GM10266 (cell line): ENCODE measurements at regions not wholly inside any gene's neighbourhood (a gene's known extent, or its start where the extent isn't known, plus 50 kb on each side); places are given as distances from the start of the nearest gene placed in this dataset.

ENCODE experiments used
- DNase-seq: peaks from one replicate; pipeline ENCODE4 v3.0.0; 2012; ENCODE audit errors: extremely low spot score
- TF ChIP-seq, protein P1 (sequence below): IDR thresholded peaks from 2 replicates; pipeline ENCODE4 v1.5.1; 2012; ENCODE audit warnings: mild to moderate bottlenecking, low read depth; ENCODE audit not compliant: control insufficient read depth, insufficient read depth; ENCODE audit errors: missing control alignments

DNA sequence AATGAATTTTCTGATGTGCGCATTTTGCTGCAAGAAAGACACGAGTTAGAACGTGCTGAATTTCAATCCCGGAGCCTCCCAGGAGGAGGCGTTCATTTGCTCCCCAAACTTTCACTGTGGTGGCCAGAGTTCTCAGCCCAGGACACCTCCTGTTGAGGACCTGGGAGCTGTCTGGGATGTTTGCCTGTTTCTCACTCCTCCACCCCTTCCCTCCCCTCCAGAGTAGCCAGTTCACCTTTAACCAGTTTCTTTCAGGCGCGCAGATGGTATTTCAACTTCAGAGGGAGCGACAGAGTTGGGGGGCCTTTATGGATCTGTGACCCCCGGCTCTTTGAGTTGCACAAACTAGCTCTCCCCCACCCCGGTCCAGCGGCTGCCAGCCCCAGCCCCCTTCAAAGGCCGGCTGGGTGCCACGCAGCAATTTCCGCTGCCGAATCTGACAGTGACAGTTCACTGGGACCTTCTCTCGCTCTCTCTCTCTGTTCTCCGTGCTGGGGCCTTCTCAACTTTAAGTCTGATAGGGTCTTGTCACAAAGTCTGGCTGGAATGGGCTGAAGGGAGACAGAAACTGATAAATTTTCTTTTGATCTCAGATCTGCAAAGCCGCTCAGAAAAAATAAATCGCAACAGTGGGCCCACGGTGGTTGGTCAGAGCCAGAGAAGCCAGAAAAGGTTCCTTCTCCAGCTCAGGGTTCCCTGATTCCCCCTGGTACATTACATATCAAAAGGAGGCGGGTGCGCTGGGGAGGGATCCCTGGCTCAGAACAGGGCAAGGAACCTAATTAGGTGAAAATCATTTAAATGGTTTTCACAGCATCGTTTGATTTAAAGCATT, 100.0 kb upstream of the STX18 start:
- TF ChIP-seq, protein P1, sequence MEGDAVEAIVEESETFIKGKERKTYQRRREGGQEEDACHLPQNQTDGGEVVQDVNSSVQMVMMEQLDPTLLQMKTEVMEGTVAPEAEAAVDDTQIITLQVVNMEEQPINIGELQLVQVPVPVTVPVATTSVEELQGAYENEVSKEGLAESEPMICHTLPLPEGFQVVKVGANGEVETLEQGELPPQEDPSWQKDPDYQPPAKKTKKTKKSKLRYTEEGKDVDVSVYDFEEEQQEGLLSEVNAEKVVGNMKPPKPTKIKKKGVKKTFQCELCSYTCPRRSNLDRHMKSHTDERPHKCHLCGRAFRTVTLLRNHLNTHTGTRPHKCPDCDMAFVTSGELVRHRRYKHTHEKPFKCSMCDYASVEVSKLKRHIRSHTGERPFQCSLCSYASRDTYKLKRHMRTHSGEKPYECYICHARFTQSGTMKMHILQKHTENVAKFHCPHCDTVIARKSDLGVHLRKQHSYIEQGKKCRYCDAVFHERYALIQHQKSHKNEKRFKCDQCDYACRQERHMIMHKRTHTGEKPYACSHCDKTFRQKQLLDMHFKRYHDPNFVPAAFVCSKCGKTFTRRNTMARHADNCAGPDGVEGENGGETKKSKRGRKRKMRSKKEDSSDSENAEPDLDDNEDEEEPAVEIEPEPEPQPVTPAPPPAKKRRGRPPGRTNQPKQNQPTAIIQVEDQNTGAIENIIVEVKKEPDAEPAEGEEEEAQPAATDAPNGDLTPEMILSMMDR, result no peak
- no peak for DNase-seq

DNA sequence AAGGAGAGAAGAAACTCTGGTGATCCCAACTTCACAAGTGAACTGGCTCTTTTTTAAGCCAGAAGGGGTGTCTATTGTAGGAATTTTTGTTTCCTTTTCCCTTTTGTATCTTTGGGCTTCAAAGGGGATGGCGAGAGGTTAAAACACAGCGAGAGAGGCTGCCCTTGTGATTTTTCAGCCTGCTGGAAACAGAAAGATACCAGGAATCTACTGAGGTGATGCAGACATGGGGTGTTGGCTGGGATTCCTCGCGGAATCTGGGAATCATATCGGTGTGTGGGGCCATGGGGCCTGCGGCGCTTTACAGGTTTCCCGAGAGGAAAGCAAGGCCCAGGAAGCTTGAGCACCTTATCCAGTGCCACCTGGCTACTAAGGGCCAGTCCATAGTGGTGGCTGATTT, 99.4 kb upstream of the STX18 start:
- TF ChIP-seq, protein P1, result no peak

DNA sequence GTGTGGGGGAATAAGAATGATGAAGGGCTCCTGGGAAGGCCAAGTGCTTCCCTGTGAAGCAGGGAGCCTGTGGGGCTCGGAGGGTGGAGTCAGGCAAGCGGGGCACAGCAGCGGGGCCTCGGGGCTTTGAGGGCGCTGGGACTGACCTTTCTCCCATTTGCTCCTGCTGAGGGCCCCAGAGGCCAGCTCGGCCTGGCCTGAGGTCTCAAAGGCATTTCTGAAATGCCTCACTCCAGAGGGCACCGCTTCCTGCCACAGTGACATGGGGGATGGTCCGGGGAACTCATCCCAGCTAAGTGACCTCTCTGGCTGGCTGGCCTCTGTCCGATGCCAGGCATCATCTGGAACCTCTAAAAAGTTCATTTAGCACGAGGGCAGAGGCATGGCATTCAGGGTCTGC, 98.8 kb upstream of the STX18 start:
- TF ChIP-seq, protein P1, result no peak
- DNase-seq, result no peak

More for the DNA sequence above, 99.4 kb upstream of the STX18 start:
- no peak for DNase-seq

DNA sequence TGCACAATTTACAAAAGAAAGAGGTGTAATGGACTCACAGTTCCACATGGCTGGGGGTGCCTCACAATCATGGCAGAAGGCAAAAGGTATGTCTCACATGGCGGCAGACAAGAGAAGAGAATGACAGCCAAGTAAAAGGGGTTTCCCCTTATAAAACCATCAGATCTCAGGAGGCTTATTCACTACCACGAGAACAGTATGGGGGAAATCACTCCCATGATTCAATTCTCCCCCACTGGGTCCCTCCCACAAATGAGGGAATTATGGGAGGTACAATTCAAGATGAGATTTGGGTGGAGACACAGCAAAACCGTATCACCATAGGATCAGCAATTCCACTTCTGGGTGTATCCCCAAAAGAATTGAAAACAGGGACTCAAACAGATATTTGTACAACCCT, 97.5 kb upstream of the STX18 start:
- TF ChIP-seq, protein P1, result no peak

DNA sequence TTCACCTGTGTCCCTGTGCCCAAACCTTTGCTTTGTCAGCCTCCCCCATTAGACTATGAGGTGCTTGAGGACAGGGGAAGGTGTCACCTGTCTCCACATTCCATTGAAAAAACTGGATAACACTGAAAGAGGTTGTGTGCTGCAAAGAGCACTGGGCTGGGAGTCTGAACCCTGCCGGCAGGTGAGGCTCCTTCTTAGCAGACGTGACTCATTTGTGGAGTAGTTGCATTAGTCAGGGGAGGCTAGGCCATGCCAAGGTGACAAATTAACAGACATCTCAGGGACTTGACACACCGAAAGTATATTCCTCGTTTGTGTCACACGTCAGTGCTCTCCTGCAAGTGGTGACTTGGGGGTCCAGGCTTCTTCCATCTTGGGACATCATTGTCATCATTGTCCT, 95.9 kb upstream of the STX18 start:
- no peak for DNase-seq

More for the DNA sequence above, 97.5 kb upstream of the STX18 start:
- DNase-seq, result no peak

DNA sequence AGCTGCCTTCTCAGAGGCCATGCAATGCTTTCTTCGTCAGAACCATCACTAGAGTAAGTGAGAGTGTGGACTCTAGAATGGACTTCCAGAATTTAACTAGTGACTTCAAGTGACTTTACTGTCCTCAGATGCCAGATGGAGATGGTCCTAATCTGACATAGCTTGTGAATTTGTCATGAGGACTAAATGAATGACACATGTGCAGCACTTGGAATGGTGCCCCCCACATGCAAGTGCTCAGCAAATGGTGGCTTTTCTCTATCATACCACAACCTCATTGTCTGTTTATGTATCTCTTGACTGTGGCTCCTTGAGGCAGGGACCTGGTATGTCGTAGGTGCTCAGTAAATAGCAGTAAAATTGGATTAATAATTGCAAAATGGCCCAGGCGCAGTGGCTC, 91.6 kb upstream of the STX18 start:
- TF ChIP-seq, protein P1, result no peak
- no peak for DNase-seq

More for the DNA sequence above, 95.9 kb upstream of the STX18 start:
- TF ChIP-seq, protein P1, result no peak

DNA sequence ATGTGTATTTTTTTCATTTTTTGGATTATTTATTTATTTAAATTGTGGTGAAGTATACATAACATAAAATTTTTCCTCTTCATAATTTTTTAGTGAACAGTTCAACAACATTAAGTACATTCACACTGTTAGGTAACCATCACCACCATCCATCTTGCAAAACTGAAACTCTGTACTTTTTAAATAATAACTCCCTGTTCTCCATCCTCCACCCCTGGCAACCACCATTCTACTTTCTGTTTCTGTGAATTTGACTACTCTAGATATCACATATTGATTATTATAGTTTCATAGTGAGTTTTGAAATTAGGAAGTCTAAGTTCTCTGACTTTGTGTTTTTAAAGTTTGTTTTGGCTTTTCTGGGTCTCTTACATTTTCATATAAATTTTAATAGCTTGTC, 89.3 kb upstream of the STX18 start:
- TF ChIP-seq, protein P1, result no peak
- no peak for DNase-seq
